ENCODE measurements at regions not wholly inside any gene's neighbourhood (a gene's known extent, or its start where the extent isn't known, plus 50 kb on each side); places are given as distances from the start of the nearest gene placed in this dataset.

DNA sequence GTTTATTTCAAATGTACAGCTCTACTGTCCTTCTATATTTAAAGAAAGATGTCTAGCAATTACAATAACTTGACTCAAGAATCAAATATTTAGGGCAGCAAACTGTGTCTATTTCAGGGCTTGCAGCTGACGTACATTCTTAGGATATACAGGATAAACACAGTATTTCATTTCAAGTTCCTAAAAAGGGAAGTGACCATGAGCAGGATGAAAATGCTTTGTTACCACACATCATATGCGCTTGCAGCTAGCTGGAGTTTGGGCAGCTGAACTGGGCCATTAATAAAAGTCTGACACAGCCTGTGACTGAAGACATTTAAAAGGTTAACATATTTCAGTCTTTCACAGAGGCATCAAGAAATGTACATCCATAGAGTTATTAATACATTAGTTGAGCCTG is 264.6 kb upstream of the TRIB2 start:
- H3K9ac ChIP-seq (ENCODE audit: low read length) = no peak overlapping the region
- H3K9me2 ChIP-seq (ENCODE audit: insufficient read depth) = no peaks in the 10 kb centered on the region
- no peak for TF ChIP-seq RAD21 (IDR thresholded peaks at IDR 0.05; ENCODE audit: low read depth)
- TF ChIP-seq POLR2AphosphoS5 (IDR thresholded peaks at IDR 0.05; ENCODE audit: low read depth, low read length) = no peak
- no peak for TF ChIP-seq POLR2A (IDR thresholded peaks at IDR 0.05; ENCODE audit: borderline replicate concordance, extremely low read depth, insufficient read depth, insufficient read length)
- no peak for TF ChIP-seq JUND (IDR thresholded peaks at IDR 0.05)
- TF ChIP-seq YY1 (IDR thresholded peaks at IDR 0.05; ENCODE audit: extremely low read depth, insufficient replicate concordance, low read depth, low read length) = no peak
- TF ChIP-seq, protein P1, sequence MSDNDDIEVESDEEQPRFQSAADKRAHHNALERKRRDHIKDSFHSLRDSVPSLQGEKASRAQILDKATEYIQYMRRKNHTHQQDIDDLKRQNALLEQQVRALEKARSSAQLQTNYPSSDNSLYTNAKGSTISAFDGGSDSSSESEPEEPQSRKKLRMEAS (IDR thresholded peaks at IDR 0.05) = no peak
- TF ChIP-seq, protein P2, sequence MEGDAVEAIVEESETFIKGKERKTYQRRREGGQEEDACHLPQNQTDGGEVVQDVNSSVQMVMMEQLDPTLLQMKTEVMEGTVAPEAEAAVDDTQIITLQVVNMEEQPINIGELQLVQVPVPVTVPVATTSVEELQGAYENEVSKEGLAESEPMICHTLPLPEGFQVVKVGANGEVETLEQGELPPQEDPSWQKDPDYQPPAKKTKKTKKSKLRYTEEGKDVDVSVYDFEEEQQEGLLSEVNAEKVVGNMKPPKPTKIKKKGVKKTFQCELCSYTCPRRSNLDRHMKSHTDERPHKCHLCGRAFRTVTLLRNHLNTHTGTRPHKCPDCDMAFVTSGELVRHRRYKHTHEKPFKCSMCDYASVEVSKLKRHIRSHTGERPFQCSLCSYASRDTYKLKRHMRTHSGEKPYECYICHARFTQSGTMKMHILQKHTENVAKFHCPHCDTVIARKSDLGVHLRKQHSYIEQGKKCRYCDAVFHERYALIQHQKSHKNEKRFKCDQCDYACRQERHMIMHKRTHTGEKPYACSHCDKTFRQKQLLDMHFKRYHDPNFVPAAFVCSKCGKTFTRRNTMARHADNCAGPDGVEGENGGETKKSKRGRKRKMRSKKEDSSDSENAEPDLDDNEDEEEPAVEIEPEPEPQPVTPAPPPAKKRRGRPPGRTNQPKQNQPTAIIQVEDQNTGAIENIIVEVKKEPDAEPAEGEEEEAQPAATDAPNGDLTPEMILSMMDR (IDR thresholded peaks at IDR 0.05 in 2 of 3, conservative IDR thresholded peaks at IDR 0.05 in 1 of 3; ENCODE audit: borderline replicate concordance in 1 of 3, insufficient read depth in 1 of 3, low read depth in 2 of 3, low read length in 2 of 3) = no peak
- no peak for TF ChIP-seq CBX3 (IDR thresholded peaks at IDR 0.05; ENCODE audit: low read depth)
- no peak for TF ChIP-seq ZFX (IDR thresholded peaks at IDR 0.05)
- no peak for TF ChIP-seq TCF7L2 (IDR thresholded peaks at IDR 0.05; ENCODE audit: borderline replicate concordance, extremely low read depth, insufficient read depth, insufficient read length)
- TF ChIP-seq EZH2 (IDR thresholded peaks at IDR 0.05) = no peak
- no peak for TF ChIP-seq SIN3A (IDR thresholded peaks at IDR 0.05; ENCODE audit: low read depth)
- TF ChIP-seq EZH2phosphoT487 (IDR thresholded peaks at IDR 0.05; ENCODE audit: borderline replicate concordance) = no peak
- no peak for TF ChIP-seq EGR1 (IDR thresholded peaks at IDR 0.05; ENCODE audit: low read depth)
- TF ChIP-seq, protein P3, sequence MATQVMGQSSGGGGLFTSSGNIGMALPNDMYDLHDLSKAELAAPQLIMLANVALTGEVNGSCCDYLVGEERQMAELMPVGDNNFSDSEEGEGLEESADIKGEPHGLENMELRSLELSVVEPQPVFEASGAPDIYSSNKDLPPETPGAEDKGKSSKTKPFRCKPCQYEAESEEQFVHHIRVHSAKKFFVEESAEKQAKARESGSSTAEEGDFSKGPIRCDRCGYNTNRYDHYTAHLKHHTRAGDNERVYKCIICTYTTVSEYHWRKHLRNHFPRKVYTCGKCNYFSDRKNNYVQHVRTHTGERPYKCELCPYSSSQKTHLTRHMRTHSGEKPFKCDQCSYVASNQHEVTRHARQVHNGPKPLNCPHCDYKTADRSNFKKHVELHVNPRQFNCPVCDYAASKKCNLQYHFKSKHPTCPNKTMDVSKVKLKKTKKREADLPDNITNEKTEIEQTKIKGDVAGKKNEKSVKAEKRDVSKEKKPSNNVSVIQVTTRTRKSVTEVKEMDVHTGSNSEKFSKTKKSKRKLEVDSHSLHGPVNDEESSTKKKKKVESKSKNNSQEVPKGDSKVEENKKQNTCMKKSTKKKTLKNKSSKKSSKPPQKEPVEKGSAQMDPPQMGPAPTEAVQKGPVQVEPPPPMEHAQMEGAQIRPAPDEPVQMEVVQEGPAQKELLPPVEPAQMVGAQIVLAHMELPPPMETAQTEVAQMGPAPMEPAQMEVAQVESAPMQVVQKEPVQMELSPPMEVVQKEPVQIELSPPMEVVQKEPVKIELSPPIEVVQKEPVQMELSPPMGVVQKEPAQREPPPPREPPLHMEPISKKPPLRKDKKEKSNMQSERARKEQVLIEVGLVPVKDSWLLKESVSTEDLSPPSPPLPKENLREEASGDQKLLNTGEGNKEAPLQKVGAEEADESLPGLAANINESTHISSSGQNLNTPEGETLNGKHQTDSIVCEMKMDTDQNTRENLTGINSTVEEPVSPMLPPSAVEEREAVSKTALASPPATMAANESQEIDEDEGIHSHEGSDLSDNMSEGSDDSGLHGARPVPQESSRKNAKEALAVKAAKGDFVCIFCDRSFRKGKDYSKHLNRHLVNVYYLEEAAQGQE (IDR thresholded peaks at IDR 0.05; ENCODE audit: low read depth) = no peak
- no peak for TF ChIP-seq CEBPB (IDR thresholded peaks at IDR 0.05; ENCODE audit: low read depth)
- TF ChIP-seq, protein P4, sequence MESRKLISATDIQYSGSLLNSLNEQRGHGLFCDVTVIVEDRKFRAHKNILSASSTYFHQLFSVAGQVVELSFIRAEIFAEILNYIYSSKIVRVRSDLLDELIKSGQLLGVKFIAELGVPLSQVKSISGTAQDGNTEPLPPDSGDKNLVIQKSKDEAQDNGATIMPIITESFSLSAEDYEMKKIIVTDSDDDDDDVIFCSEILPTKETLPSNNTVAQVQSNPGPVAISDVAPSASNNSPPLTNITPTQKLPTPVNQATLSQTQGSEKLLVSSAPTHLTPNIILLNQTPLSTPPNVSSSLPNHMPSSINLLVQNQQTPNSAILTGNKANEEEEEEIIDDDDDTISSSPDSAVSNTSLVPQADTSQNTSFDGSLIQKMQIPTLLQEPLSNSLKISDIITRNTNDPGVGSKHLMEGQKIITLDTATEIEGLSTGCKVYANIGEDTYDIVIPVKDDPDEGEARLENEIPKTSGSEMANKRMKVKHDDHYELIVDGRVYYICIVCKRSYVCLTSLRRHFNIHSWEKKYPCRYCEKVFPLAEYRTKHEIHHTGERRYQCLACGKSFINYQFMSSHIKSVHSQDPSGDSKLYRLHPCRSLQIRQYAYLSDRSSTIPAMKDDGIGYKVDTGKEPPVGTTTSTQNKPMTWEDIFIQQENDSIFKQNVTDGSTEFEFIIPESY (IDR thresholded peaks at IDR 0.05; ENCODE audit: extremely low read depth, insufficient replicate concordance, low read length) = no peak
- no peaks in the 10 kb centered on the region for H3K36me3 ChIP-seq (ENCODE audit: control insufficient read depth in 1 of 2, insufficient read depth in 2 of 2, low read length in 2 of 2)
- no peaks in the 10 kb centered on the region for H3K79me2 ChIP-seq (ENCODE audit: insufficient read depth, low read length)
- H3K4me1 ChIP-seq (ENCODE audit: control insufficient read depth in 1 of 2, insufficient read depth in 2 of 2, low read length in 2 of 2) = peaks cover 0 to 3% of the 10 kb centered on the region in 2 experiments; a peak in 1 of 4 replicates
- H2AFZ ChIP-seq (ENCODE audit: low read depth, low read length, poor library complexity, severe bottlenecking) = no peak overlapping the region
- no peak overlapping the region for H3K4me2 ChIP-seq (ENCODE audit: low read length)
- ATAC-seq (no peak), DNase-seq (ENCODE audit: low read depth, low spot score) (no peak)
- no peaks in the 10 kb centered on the region for H3K27me3 ChIP-seq (ENCODE audit: insufficient read depth, low read length)
- POLR2A ChIA-PET = no interaction called here
- no TSS peak for BruUV-seq (replicated peaks)
- intact Hi-C loops (cut with micrococcal nuclease) = loop anchor here (2.0 kb wide), 1 partner anchor 19 kb away; no protein-coding TSS in a partner anchor
- no peak overlapping the region for H3K27ac ChIP-seq (ENCODE audit: low read depth, low read length)
- RAD21 ChIA-PET (ENCODE audit: low non-redundant PET in 1 of 2, low total read pairs in 2 of 2, uncharacterized antibody in 2 of 2, unreplicated experiment in 2 of 2) = no interaction called here
- CTCF ChIA-PET = no interaction called here
- no peaks in the 10 kb centered on the region for H3K9me3 ChIP-seq (ENCODE audit: control insufficient read depth in 1 of 2, insufficient read depth in 1 of 2, low read depth in 1 of 2, low read length in 2 of 2)
- no peaks in the 10 kb centered on the region for H4K20me1 ChIP-seq (ENCODE audit: insufficient read depth)
- no peak overlapping the region for H3K4me3 ChIP-seq (replicated peaks in 1 of 2; ENCODE audit: low read depth in 1 of 2, low read length in 2 of 2)
